Gastroesophageal sphincter (tissue), 4 donors: ENCODE measurements at regions not wholly inside any gene's neighbourhood (a gene's known extent, or its start where the extent isn't known, plus 50 kb on each side); places are given as distances from the start of the nearest gene placed in this dataset.
"Not testable (repeated sequence)": the region's sequence is repeated elsewhere in the genome, so short reads cannot be mapped to it uniquely, and the experiment has no call there.

Experiments used
- ATAC-seq: fragments of 150-250 bp; one replicate; pipeline ENCODE4 v1.9.1; 2016; ENCODE audit warnings: mild to moderate bottlenecking, moderate library complexity
- H3K27ac ChIP-seq, 4 donors: fragments of 200-600 bp; sonication (generic) in 3 of 4; 1 replicate in 3 of 4; 2 replicates in 1 of 4; pipeline ENCODE4 v1.5.1; 2016 to 2019
- H3K27me3 ChIP-seq: fragments of 200-600 bp; sonication (generic); one replicate; pipeline ENCODE4 v1.5.1; 2019
- H3K36me3 ChIP-seq, 2 donors: fragments of 200-600 bp; sonication (generic); one replicate each; pipeline ENCODE4 v1.5.1; 2019; ENCODE audit warnings: control low read depth in 1 of 2
- H3K4me1 ChIP-seq, 3 donors: fragments of 200-600 bp; sonication (generic); 1 replicate in 2 of 3; 2 replicates in 1 of 3; pipeline ENCODE4 v1.5.1; 2016 to 2019; ENCODE audit warnings: control low read depth in 2 of 3
- H3K4me3 ChIP-seq, 2 donors: fragments of 200-600 bp; sonication (generic); one replicate each; pipeline ENCODE4 v1.5.1; 2019; ENCODE audit warnings: mild to moderate bottlenecking in 1 of 2, moderate library complexity in 1 of 2
- H3K9me3 ChIP-seq, 3 donors: fragments of 200-600 bp; sonication (generic); one replicate each; pipeline ENCODE4 v1.5.1; 2017 to 2019; ENCODE audit warnings: control low read depth in 2 of 3
- EP300 ChIP-seq: sonication (generic); formaldehyde crosslinking; IDR thresholded peaks from one replicate; pipeline ENCODE4 v1.6.1; 2017; ENCODE audit warnings: antibody characterized with exemption, mild to moderate bottlenecking
- POLR2A ChIP-seq, 2 donors: fragments of 450-650 bp; IDR thresholded peaks; one replicate each; pipeline ENCODE4 v1.6.1; 2017; ENCODE audit warnings: antibody characterized with exemption in 2 of 2, mild to moderate bottlenecking in 2 of 2, moderate library complexity in 1 of 2
- POLR2AphosphoS5 ChIP-seq: sonication (generic); formaldehyde crosslinking; IDR thresholded peaks from one replicate; pipeline ENCODE4 v1.6.1; 2017; ENCODE audit warnings: antibody characterized with exemption
- WGBS, 2 donors: methylation state at CpG; one replicate each; pipeline ENCODE4 v1.1.5; 2018; ENCODE audit warnings: low coverage in 1 of 2; 5-methylcytosine and 5-hydroxymethylcytosine counted together
- TF ChIP-seq, protein P1 (sequence below), 4 experiments: fragments of 200-600 bp in 2 of 4; fragments of 450-650 bp in 2 of 4; sonication (generic) in 1 of 4; IDR thresholded peaks; one replicate each; pipeline ENCODE4 v1.5.1; 2017 to 2019; ENCODE audit warnings: antibody characterized with exemption in 4 of 4, mild to moderate bottlenecking in 2 of 4, moderate library complexity in 2 of 4

DNA sequence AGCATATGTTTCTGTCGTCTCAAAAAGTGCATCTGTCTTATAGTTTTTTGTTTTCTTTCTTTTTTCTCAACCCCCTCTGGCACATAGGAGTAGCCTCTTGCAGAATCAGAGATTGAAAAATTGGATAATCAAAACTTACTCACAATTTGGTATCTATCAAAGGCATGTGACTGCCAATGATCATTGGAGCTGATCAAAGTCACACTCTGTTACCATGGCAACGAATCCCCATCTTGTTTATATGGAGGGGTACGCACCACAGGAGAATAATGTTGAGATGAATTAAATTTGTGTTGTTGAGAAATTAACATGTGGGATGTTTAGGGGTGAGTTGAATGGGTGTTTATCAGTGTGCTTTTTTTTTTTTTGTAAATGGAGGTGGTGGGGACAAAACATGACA, 458.3 kb upstream of the FANCL start:
- Histone ChIP-seq H3K4me1 (no peaks in the 10 kb centered on the region), H3K9me3 (no peaks in the 10 kb centered on the region), H3K4me3 (no peak overlapping the region), H3K27me3 (no peaks in the 10 kb centered on the region), H3K27ac (no peak overlapping the region), H3K36me3 (no peaks in the 10 kb centered on the region)
- 48 to 60% methylated on average over 3 of the region's 3 CpGs for WGBS, 2 donors
- ATAC-seq = no peak
- no peak for TF ChIP-seq POLR2A (IDR thresholded peaks at IDR 0.05)
- TF ChIP-seq, protein P1, sequence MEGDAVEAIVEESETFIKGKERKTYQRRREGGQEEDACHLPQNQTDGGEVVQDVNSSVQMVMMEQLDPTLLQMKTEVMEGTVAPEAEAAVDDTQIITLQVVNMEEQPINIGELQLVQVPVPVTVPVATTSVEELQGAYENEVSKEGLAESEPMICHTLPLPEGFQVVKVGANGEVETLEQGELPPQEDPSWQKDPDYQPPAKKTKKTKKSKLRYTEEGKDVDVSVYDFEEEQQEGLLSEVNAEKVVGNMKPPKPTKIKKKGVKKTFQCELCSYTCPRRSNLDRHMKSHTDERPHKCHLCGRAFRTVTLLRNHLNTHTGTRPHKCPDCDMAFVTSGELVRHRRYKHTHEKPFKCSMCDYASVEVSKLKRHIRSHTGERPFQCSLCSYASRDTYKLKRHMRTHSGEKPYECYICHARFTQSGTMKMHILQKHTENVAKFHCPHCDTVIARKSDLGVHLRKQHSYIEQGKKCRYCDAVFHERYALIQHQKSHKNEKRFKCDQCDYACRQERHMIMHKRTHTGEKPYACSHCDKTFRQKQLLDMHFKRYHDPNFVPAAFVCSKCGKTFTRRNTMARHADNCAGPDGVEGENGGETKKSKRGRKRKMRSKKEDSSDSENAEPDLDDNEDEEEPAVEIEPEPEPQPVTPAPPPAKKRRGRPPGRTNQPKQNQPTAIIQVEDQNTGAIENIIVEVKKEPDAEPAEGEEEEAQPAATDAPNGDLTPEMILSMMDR (IDR thresholded peaks at IDR 0.05) = no peak
- no peak for TF ChIP-seq POLR2AphosphoS5
- TF ChIP-seq EP300 = no peak

DNA sequence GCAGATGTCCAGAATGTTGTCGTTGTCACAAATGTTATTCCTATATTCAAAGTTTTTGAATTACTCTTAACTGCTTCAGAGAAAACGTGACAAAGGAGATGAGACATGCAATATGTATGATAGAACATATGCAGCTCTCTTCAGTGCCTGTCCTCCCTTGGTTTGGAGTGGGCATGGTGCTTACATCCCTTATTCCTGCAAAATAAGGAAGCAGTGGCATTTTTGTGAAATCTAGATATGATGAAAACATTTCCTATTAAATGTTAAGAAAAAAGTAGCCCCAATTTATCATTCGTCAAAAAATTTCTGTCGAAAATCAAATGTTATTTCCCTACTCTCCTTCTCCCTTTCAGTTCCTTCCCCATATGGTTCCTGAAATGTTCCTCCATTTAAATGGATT, 457.5 kb upstream of the FANCL start:
- no peak overlapping the region for H3K27ac ChIP-seq
- H3K36me3 ChIP-seq = no peaks in the 10 kb centered on the region
- no peaks in the 10 kb centered on the region for H3K4me1 ChIP-seq
- H3K27me3 ChIP-seq = no peaks in the 10 kb centered on the region
- 58 to 65% methylated on average over 4 of the region's 4 CpGs for WGBS, 2 donors
- H3K9me3 ChIP-seq = no peaks in the 10 kb centered on the region
- H3K4me3 ChIP-seq = no peak overlapping the region
- TF ChIP-seq, protein P1 (IDR thresholded peaks at IDR 0.05) = no peak
- TF ChIP-seq POLR2AphosphoS5 = no peak
- TF ChIP-seq POLR2A (IDR thresholded peaks at IDR 0.05) = no peak
- no peak for TF ChIP-seq EP300
- ATAC-seq = no peak

DNA sequence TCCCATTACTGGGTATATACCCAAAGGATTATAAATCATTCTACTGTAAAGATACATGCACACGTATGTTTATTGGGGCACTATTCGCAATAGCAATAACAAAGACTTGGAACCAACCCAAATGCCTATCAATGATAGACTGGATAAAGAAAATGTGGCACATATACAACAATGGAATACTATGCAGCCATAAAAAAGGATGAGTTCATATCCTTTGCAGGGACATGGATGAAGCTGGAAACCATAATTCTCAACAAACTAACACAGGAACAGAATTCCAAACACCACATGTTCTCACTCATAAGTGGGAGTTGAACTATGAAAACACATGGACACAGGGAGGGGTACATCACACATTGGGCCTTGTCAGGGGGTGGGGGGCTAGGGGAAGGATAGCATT, 453.0 kb upstream of the FANCL start:
- not testable (repeated sequence) for H3K27ac ChIP-seq, H3K27me3 ChIP-seq, ATAC-seq, H3K4me3 ChIP-seq, H3K4me1 ChIP-seq, H3K36me3 ChIP-seq
- 93 to 100% methylated on average over 1 to 2 of the region's 2 CpGs for WGBS, 2 donors
- H3K9me3 ChIP-seq = peaks cover 0 to 14% (median 0%) of the 10 kb centered on the region in 3 donors

DNA sequence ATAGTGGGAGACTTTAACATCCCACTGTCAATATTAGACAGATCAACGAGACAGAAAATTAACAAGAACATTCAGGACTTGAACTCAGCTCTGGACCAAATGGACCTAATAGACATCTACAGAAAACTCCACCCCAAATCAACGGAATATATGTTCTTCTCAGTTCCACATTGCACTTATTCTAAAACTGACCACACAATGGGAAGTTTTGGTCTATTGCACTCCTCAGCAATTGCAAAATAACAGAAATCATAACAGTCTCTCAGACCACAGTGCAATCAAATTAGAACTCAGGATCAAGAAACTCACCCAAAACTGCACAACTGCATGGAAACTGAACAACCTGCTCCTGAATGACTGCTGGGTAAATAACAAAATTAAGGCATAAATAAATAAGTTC, 449.9 kb upstream of the FANCL start:
- not testable (repeated sequence) for H3K4me1 ChIP-seq, H3K36me3 ChIP-seq, H3K27ac ChIP-seq, ATAC-seq, H3K4me3 ChIP-seq, H3K27me3 ChIP-seq
- WGBS, 2 donors = 70 to 71% methylated on average over 2 of the region's 2 CpGs
- H3K9me3 ChIP-seq = peaks cover 0 to 18% (median 0%) of the 10 kb centered on the region in 3 donors

DNA sequence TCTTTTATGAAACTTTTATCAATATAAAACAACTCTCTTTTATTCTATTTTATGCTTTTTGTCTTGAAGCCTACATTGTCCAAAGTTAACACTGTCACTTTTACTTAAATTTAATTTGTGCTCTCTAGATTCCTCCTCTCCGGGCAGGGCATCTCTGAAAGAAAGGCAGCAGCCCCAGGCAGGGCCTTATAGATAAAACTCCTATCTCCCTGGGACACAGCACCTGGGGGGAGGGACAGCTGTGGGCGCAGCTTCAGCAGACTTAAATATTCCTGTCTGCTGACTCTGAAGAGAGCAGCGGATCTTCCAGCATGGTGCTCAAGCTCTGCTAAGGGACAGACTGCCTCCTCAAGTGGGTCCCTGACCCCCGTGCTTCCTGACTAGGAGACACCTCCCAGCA, 447.7 kb upstream of the FANCL start:
- peaks cover 0 to 18% (median 0%) of the 10 kb centered on the region in 3 donors for H3K9me3 ChIP-seq
- H3K4me3 ChIP-seq = no peak overlapping the region
- TF ChIP-seq POLR2A (IDR thresholded peaks at IDR 0.05) (no peak), EP300 (no peak), POLR2AphosphoS5 (no peak)
- TF ChIP-seq, protein P1 (IDR thresholded peaks at IDR 0.05) = no peak
- ATAC-seq = no peak
- no peaks in the 10 kb centered on the region for H3K36me3 ChIP-seq
- peaks cover 6% of the 10 kb centered on the region for H3K27me3 ChIP-seq
- no peak overlapping the region for H3K27ac ChIP-seq
- H3K4me1 ChIP-seq = no peaks in the 10 kb centered on the region
- 14 to 71% methylated on average over 1 of the region's 4 CpGs for WGBS, 2 donors

DNA sequence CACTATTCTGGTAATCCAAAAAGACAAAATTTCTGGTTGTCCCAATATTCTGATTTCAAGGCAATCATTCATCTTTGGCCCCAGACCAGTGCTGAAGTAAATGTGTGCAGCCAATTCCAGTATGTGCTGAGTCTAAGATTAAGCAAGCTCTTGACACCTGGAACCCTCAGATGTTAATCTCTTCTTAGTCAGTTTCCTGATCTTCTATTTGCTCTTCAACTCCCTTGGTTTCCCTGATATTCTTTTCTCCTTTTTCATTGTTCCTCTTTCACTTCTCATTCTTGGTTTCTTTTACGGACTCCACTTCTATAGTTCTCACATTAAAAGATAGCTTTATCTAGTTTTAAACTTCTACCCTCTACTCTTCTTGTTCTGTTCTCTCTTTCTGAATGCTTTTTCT, 445.7 kb upstream of the FANCL start:
- WGBS, 2 donors = 93 to 100% methylated on average over 1 of the region's 1 CpG
- no peak for TF ChIP-seq POLR2A (IDR thresholded peaks at IDR 0.05)
- TF ChIP-seq EP300 = no peak
- TF ChIP-seq, protein P1 (IDR thresholded peaks at IDR 0.05) = no peak
- no peak for TF ChIP-seq POLR2AphosphoS5
- H3K27me3 ChIP-seq = peaks cover 6% of the 10 kb centered on the region
- H3K4me3 ChIP-seq = no peak overlapping the region
- H3K27ac ChIP-seq = no peak overlapping the region
- no peak for ATAC-seq
- H3K9me3 ChIP-seq = peaks cover 0 to 18% (median 0%) of the 10 kb centered on the region in 3 donors
- H3K36me3 ChIP-seq = no peaks in the 10 kb centered on the region
- no peaks in the 10 kb centered on the region for H3K4me1 ChIP-seq
